H9 (cell line): ENCODE measurements at regions not wholly inside any gene's neighbourhood (a gene's known extent, or its start where the extent isn't known, plus 50 kb on each side); places are given as distances from the start of the nearest gene placed in this dataset.

Experiments used
- DNase-seq: peaks from one replicate; pipeline ENCODE4 v3.0.0-alpha.2; 2017
- H2AFZ ChIP-seq: one replicate; pipeline ENCODE4 v1.6.1; 2013; ENCODE audit warnings: mild to moderate bottlenecking, low read length, control low read depth, moderate library complexity
- H2AK5ac ChIP-seq: 2 replicates; pipeline ENCODE4 v1.6.1; 2013; ENCODE audit warnings: low read length, control low read depth, mixed read lengths; ENCODE audit not compliant: insufficient read length
- H2BK120ac ChIP-seq: one replicate; pipeline ENCODE4 v1.6.1; 2013; ENCODE audit warnings: low read depth, mild to moderate bottlenecking, low read length, control low read depth, inconsistent platforms; ENCODE audit not compliant: poor library complexity, severe bottlenecking
- H2BK12ac ChIP-seq: 2 replicates; pipeline ENCODE4 v1.6.1; 2013; ENCODE audit warnings: low read length, control low read depth, mixed read lengths, low read depth; ENCODE audit not compliant: insufficient read length
- H2BK15ac ChIP-seq: 2 replicates; pipeline ENCODE4 v1.6.1; 2013; ENCODE audit warnings: low read depth, low read length, control low read depth
- H2BK20ac ChIP-seq: one replicate; pipeline ENCODE4 v1.6.1; 2013; ENCODE audit warnings: low read depth, mild to moderate bottlenecking, low read length, control low read depth, inconsistent platforms; ENCODE audit not compliant: poor library complexity, severe bottlenecking
- H2BK5ac ChIP-seq: 2 replicates; pipeline ENCODE4 v1.6.1; 2013; ENCODE audit warnings: low read length, control low read depth, mixed read lengths; ENCODE audit not compliant: insufficient read length
- H3K14ac ChIP-seq: 2 replicates; pipeline ENCODE4 v1.6.1; 2013; ENCODE audit warnings: low read length, control low read depth; ENCODE audit not compliant: insufficient read depth
- H3K18ac ChIP-seq: 2 replicates; pipeline ENCODE4 v1.6.1; 2013; ENCODE audit warnings: low read depth, mild to moderate bottlenecking, mixed read lengths, low read length, control low read depth; ENCODE audit not compliant: insufficient read length
- H3K23ac ChIP-seq: 2 replicates; pipeline ENCODE4 v1.6.1; 2013; ENCODE audit warnings: low read length, control low read depth, mixed read lengths, low read depth; ENCODE audit not compliant: insufficient read length
- H3K23me2 ChIP-seq: 2 replicates; pipeline ENCODE4 v1.6.1; 2013; ENCODE audit warnings: low read depth, mild to moderate bottlenecking, mixed read lengths, low read length, control low read depth; ENCODE audit not compliant: insufficient read length, poor library complexity, severe bottlenecking
- H3K27ac ChIP-seq: 2 replicates; pipeline ENCODE4 v1.5.1; 2013; ENCODE audit warnings: low read length, control low read depth, mixed read lengths, low read depth; ENCODE audit not compliant: insufficient read length
- H3K27me3 ChIP-seq: 2 replicates; pipeline ENCODE4 v1.6.1; 2013; ENCODE audit warnings: low read length, control low read depth, inconsistent platforms; ENCODE audit not compliant: insufficient read depth
- H3K4ac ChIP-seq: 2 replicates; pipeline ENCODE4 v1.6.1; 2013; ENCODE audit warnings: low read depth, mild to moderate bottlenecking, control low read depth, inconsistent platforms, low read length, moderate library complexity
- H3K4me1 ChIP-seq: 2 replicates; pipeline ENCODE4 v1.6.1; 2013; ENCODE audit warnings: low read length, control low read depth, inconsistent platforms; ENCODE audit not compliant: insufficient read depth
- H3K4me2 ChIP-seq: 2 replicates; pipeline ENCODE4 v1.6.1; 2013; ENCODE audit warnings: low read length, control low read depth, mixed read lengths; ENCODE audit not compliant: insufficient read length, insufficient read depth
- H3K56ac ChIP-seq: 2 replicates; pipeline ENCODE4 v1.6.1; 2013; ENCODE audit warnings: low read depth, mild to moderate bottlenecking, mixed read lengths, low read length, control low read depth; ENCODE audit not compliant: insufficient read length
- H3K79me1 ChIP-seq: 2 replicates; pipeline ENCODE4 v1.6.1; 2013; ENCODE audit warnings: low read depth, mild to moderate bottlenecking, moderate library complexity, low read length, control low read depth, inconsistent platforms; ENCODE audit not compliant: insufficient read depth, poor library complexity, severe bottlenecking
- H3K79me2 ChIP-seq: 2 replicates; pipeline ENCODE4 v1.6.1; 2013; ENCODE audit warnings: low read length, control low read depth, inconsistent platforms; ENCODE audit not compliant: insufficient read depth
- H3K9ac ChIP-seq: 2 replicates; pipeline ENCODE4 v1.6.1; 2013; ENCODE audit warnings: low read length, control low read depth, mixed read lengths; ENCODE audit not compliant: insufficient read length; ENCODE audit errors: extremely low read depth
- H3K9me3 ChIP-seq: one replicate; pipeline ENCODE4 v1.6.1; 2013; ENCODE audit warnings: low read depth, low read length, inconsistent platforms; ENCODE audit not compliant: control insufficient read depth
- H3T11ph ChIP-seq: one replicate; pipeline ENCODE4 v1.6.1; 2013; ENCODE audit warnings: mild to moderate bottlenecking, low read length, control low read depth, inconsistent platforms
- H4K20me1 ChIP-seq: one replicate; pipeline ENCODE4 v1.6.1; 2013; ENCODE audit not compliant: control insufficient read depth, insufficient read length, insufficient read depth
- H4K5ac ChIP-seq: 2 replicates; pipeline ENCODE4 v1.6.1; 2013; ENCODE audit warnings: low read depth, mild to moderate bottlenecking, mixed read lengths, low read length, control low read depth; ENCODE audit not compliant: insufficient read length
- H4K8ac ChIP-seq: replicated peaks from 2 replicates; pipeline ENCODE4 v1.6.1; 2013; ENCODE audit warnings: low read length, control low read depth, mixed read lengths, low read depth; ENCODE audit not compliant: insufficient read length
- H4K91ac ChIP-seq: 2 replicates; pipeline ENCODE4 v1.6.1; 2013; ENCODE audit warnings: low read depth, mild to moderate bottlenecking, moderate library complexity, mixed read lengths, low read length, control low read depth; ENCODE audit not compliant: insufficient read length
- H3K27ac Mint-ChIP-seq, 3 experiments: 2 replicates in 2 of 3; 3 replicates in 1 of 3; pipeline ENCODE4 v1.8.0; 2020 to 2021; ENCODE audit warnings: mixed read lengths in 3 of 3, mild to moderate bottlenecking in 1 of 3, moderate library complexity in 1 of 3
- H3K27me3 Mint-ChIP-seq: 2 replicates; pipeline ENCODE4 v1.8.0; 2021; ENCODE audit warnings: low read depth, mild to moderate bottlenecking, moderate library complexity, mixed read lengths
- H3K36me3 Mint-ChIP-seq, 3 experiments: 2 replicates in 2 of 3; 3 replicates in 1 of 3; pipeline ENCODE4 v1.8.0; 2020 to 2021; ENCODE audit warnings: low read depth in 3 of 3, mixed read lengths in 3 of 3; ENCODE audit not compliant: insufficient read depth in 1 of 3
- H3K4me1 Mint-ChIP-seq, 2 experiments: 2 replicates each; pipeline ENCODE4 v1.8.0; 2020; ENCODE audit warnings: mixed read lengths in 2 of 2
- H3K4me3 Mint-ChIP-seq, 2 experiments: 2 replicates in 1 of 2; 3 replicates in 1 of 2; pipeline ENCODE4 v1.8.0; 2020 to 2021; ENCODE audit warnings: mild to moderate bottlenecking in 2 of 2, mixed read lengths in 2 of 2, moderate library complexity in 1 of 2
- H3K9me3 Mint-ChIP-seq, 2 experiments: 2 replicates in 1 of 2; 3 replicates in 1 of 2; pipeline ENCODE4 v1.8.0; 2020; ENCODE audit warnings: mild to moderate bottlenecking in 2 of 2, mixed read lengths in 2 of 2, moderate library complexity in 1 of 2
- CTCF ChIP-seq: fragments of 200-600 bp; sonication (generic); conservative IDR thresholded peaks from 3 replicates; pipeline ENCODE4 v1.8.0; 2021; ENCODE audit warnings: antibody characterized with exemption, mild to moderate bottlenecking
- WGBS: extraction: QIAGEN DNeasy Blood & Tissue Kit; methylation state at CpG from one replicate; pipeline ENCODE4 v1.1.7; 2013; ENCODE audit warnings: missing lambda C conversion rate, low lambda C conversion rate, mixed read lengths; ENCODE audit not compliant: insufficient read length; ENCODE audit errors: extremely low coverage; 5-methylcytosine and 5-hydroxymethylcytosine counted together

- no peak overlapping the region for H2AK5ac ChIP-seq
- H3K79me1 ChIP-seq: no peaks in the 10 kb centered on the region
- H2BK20ac ChIP-seq: no peak overlapping the region
- H4K20me1 ChIP-seq: no peaks in the 10 kb centered on the region
- no peaks in the 10 kb centered on the region for H3K79me2 ChIP-seq
- no peak overlapping the region for H3K9ac ChIP-seq
- H3K4me2 ChIP-seq: no peak overlapping the region
- no peak overlapping the region for H4K5ac ChIP-seq
- no peak overlapping the region for H3K56ac ChIP-seq
- no peaks in the 10 kb centered on the region for H3K9me3 ChIP-seq
- H3K27me3 ChIP-seq: no peaks in the 10 kb centered on the region
- no peaks in the 10 kb centered on the region for H3K23me2 ChIP-seq
- no peak overlapping the region for H3T11ph ChIP-seq
- H2AFZ ChIP-seq: no peak overlapping the region
- no peak overlapping the region for H3K14ac ChIP-seq
- no CpG with 5 or more reads among the region's 2 CpGs for WGBS
- no peak overlapping the region for H3K4me3 Mint-ChIP-seq
- no peaks in the 10 kb centered on the region; a peak in 1 of 5 replicates for H3K9me3 Mint-ChIP-seq
- H2BK12ac ChIP-seq: no peak overlapping the region
- H4K8ac ChIP-seq: no peak overlapping the region
- no peak overlapping the region for H3K27ac Mint-ChIP-seq
- H3K27ac ChIP-seq: no peak overlapping the region
- no peak overlapping the region for H2BK5ac ChIP-seq
- H2BK120ac ChIP-seq: no peak overlapping the region
- H3K18ac ChIP-seq: no peak overlapping the region
- H3K23ac ChIP-seq: no peak overlapping the region
- H3K4me1 Mint-ChIP-seq: peaks cover 0 to 6% of the 10 kb centered on the region in 2 experiments; a peak in 1 of 4 replicates
- H4K91ac ChIP-seq: no peak overlapping the region
- H2BK15ac ChIP-seq: no peak overlapping the region
- H3K36me3 Mint-ChIP-seq: no peaks in the 10 kb centered on the region
- H3K27me3 Mint-ChIP-seq: no peaks in the 10 kb centered on the region
- H3K4ac ChIP-seq: no peak overlapping the region
- no peak for TF ChIP-seq CTCF
- DNase-seq: no peak
- peaks cover 2% of the 10 kb centered on the region; the same call in 1 of the 2 replicates for H3K4me1 ChIP-seq
These were observed 314.0 kb upstream of the ANO3 start for GRCh38 chr11:26017903-26018302.
